NCI-H774 (cell line): ENCODE measurements at regions not wholly inside any gene's neighbourhood (a gene's known extent, or its start where the extent isn't known, plus 50 kb on each side); places are given as distances from the start of the nearest gene placed in this dataset.
"Not testable (repeated sequence)": the region's sequence is repeated elsewhere in the genome, so short reads cannot be mapped to it uniquely, and the experiment has no call there.

Experiments used
- DNase-seq: peaks from one replicate; lab custom pipeline; 2025; lab: John Stamatoyannopoulos, UW

DNA sequence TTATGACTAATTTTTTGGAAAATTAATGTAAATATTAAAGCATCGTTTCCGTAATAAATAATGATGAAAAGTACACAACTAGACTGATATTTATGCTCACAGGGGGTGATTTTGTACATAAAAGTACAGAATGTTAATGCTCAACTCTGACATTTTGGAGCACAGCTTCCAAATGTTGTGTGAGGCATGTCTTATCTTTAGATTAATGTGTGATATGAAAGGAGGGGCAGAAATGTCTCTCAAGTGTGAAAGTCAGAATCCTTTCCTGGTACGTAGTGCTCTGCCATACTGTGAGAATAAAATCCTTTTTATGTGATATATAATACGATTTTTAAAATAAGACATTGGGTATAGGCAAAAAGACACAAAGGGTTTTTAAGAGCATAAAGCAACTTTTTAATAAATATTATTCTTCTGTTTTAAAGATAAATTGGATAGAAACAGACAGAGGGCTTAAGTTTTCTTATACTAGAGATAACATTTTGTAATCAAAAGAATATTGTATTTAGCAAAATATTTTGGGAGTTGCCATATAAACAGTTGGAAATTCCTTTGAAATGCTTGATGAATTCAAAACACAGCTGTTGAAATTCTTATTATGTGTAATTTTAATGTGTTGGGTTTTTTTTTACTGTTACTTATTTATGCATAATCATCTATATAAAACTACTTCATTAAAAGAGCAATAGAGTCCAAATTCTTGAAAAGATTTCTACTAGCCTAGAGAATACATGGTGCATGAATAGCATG, 389.7 kb downstream of the RAP2B start:
- DNase-seq: no peak

DNA sequence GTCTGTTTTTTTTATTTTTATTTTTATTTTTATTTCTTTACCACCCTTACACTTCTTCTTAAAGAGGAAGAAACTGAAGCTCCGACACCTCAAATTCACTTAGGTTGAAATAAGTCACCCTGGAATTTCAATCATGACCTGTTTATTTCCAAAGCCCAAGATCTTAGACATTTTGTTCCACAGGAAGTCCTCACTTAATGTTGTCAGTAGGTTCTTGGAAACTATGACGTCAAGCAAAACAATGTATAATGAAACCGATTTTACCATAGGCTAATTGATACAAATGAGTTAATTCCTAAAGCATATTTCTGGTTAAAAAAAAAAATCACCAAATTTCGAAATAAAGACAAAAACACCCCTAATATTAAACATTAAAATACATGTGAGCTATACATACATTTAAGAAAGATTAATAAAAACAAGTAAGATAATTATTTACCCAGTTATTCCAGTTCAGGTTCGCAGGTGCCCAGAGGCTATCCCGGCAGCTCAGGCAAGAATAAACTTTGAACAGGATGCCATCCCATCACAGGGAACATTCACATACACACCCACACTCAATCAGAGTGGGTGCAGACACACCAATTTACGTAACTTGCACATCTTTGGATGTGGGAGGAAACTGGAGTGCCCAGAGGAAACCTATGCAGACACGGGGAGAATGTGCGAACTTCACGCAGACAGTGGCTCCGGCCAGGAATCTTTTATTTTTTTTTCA, 391.0 kb downstream of the RAP2B start:
- no peak for DNase-seq

DNA sequence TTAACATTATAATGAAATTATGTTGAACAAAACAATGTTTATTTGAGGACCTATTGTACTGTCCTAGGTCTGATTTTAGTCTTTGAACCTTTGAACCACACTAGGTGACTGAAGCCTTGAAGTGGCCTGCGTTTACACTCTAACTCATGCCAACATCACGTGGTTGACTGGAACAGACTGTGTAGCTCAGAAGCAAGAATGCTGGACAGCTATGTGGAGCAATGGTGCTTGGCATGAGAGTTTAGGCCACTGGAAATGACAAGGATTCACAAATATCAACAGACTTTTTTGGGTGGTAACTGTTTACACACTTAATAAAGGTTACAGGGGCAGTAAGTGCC, 391.5 kb downstream of the RAP2B start:
- no peak for DNase-seq

DNA sequence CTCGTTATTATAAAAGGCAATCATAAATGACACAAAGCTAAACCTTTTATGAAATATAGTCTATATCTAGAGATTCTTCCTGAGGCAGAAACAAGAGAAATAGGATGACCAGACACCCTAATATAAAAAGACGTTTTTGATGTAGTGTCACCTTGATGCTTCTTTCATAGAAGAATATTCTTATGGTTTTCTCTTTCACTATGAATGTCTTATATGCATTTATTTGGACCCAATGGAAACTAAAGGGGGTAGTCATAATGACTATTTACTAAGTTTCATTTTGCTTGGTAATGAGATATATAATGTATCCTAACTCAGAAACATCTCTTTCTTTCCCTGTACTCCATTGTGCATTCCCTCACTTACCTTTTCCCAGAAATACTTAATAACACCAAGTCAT, 393.9 kb downstream of the RAP2B start:
- no peak for DNase-seq

DNA sequence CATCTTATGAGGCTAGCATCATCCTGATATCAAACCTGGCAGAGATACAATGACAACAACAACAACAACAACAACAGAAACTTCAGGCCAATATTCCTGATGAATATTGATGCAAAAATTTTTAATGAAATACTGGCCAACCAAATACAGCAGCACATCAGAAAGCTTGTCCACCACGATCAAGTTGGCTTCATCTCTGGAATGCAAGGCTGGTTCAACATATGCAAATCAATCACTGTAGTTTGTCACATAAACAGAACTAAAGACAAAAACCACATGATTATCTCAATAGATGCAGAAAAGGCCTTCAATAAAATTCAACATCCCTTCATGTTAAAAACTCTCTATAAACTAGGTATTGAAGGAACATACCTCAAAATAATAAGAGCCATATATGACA, 397.3 kb downstream of the RAP2B start:
- not testable (repeated sequence) for DNase-seq

DNA sequence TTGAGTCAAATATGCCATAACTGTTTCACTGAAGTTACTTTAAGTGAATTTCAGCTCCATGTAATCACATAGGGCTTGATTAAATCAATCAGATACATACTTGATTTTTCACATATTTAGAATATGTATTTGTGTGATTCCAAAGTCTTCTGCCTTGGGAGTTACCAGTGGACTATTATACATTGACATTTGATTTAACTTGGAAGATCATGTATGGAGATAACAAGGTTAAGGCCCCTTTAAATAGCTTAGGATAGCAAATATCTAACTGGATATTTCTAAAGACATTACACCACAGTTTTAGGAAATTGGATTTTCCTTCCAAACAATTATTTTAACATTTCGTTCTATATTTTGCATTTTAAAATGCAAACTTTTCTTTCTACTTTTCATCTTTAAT, 405.0 kb downstream of the RAP2B start:
- no peak for DNase-seq

DNA sequence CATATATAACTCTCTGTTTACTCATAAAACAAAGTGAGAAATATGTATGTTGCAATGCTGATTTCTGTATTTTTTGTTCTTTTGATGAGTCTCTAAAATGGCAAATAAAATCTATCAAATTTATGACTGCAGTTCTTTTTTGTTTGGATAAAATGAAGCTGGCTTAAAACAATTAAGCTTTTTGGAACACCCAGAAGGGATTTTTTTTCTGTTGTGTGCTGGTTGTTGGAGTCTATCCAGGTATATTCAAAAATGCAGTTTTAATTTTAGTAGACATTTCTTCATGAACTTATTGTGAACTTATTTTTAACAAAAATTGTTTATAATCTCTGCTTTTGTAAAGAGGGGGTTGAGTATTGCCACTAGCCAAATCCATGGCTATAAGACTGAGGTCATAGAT, 405.5 kb downstream of the RAP2B start:
- DNase-seq: no peak

DNA sequence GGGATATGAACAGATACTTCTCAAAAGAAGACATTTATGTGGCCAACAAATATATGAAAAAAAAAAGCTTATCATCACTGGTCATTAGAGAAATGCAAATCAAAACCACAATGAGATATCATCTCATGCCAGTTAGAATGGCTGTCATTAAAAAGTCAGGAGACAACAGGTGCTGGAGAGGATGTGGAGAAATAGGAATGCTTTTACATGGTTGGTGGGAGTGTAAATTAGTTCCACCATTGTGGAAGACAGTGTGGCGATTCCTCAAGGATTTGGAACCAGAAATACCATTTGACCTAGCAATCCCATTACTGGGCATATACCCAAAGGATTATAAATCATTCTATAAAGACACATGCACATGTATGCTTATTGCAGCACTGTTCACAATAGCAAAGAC, 408.5 kb downstream of the RAP2B start:
- DNase-seq: not testable (repeated sequence)

DNA sequence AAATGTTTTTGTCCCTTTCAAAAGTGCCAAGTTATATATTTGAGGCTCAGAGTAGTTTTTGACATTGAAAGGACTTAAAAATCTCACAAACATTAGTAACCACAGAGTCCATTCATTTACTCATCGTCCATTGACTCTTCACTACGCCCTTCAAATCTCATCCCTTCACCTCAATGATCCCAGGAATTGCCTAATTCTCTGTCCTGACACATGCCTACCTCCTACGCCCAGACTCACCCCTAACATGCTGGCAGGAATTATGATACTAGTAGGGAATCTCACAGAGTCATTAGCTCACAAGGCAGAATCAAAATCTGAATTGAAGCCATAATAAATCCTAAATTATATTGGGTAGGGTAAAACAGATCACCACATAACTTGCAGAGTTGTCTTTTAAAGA, 410.1 kb downstream of the RAP2B start:
- DNase-seq: no peak

DNA sequence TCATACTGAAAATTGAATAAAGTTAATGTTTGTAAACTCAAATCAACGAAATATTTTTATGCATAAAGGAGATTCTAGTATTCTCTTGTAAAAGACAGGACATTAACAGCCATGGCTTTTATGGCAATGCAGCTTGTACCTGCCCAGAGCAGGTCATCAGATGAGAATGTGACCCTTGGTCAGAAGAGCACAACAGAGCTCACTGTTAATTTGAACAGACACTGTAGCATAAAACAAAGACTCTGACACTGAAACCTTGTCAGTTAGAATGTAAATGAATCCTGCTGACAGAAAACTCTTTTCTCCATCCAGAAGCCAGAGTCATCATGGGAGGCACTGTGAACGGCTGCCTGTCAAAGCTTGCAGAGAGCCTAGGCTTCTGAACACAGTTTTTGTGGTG, 410.6 kb downstream of the RAP2B start:
- DNase-seq: no peak

DNA sequence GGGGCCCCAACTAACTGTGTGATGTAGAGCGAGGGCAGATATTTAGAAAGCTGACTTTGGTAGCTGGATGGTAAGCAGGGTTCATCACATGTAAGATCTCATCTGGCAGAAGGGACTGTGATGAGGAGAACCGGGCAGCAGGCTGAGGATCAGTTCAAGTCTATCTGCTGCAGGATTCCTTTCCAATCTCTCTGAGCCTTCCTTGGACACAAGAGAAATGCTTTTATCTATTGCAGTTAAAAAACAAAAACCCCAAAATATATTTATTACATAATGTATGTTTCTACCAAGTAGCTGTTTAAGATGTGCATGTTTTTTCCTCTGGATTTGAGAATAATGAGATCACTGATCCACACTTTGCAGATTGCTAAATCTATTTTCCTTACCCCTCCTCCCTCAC, 411.5 kb downstream of the RAP2B start:
- DNase-seq: no peak

DNA sequence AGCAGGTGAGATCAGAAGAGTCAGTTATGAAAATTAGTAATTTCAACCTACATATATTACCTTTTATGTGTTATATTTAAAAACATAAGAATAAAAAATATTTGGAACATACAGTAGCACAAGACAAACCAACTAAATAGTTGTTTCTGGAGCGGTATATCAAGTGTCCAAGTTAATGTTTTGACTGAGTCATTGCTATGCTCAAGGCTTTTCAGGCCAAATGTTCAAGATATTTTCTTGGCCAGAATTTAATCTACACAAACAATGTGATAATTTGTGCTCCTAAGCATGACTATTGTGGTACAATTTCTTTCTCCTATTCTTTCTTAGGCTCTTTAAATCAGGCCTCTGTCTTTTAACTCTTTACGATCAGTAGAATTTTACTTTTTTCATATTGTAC, 412.4 kb downstream of the RAP2B start:
- no peak for DNase-seq

DNA sequence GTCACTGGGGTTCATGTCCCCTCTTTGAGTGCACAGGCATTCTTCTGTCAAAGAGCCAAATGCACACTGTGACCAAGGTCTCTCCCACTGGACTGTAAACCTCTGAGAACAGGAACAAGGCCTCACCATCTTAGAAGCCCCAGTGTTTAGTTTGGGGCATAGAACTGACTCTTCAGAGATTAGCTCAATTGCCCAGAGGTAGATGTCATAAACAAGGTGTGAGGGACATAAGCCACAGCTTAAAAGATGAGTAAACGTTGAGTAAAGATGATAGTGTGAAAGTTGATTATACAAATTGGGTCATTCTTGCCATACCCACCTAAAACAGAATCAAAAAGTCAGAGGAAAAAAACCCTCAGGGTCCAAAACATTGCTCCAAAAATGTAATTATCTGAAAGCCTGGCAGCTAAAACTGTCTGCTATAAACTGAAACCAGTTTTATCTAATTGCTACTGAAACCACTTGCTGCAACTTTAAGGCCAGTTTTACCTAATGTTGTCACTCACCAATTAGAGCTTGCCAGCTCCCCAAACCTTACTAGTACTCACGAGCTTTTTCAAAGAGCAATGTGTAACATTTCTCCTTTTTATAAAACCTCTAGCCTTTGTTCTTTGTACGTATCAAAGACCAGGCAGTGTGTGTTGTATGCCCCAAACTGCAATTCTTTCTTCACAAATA, 415.2 kb downstream of the RAP2B start:
- no peak for DNase-seq

DNA sequence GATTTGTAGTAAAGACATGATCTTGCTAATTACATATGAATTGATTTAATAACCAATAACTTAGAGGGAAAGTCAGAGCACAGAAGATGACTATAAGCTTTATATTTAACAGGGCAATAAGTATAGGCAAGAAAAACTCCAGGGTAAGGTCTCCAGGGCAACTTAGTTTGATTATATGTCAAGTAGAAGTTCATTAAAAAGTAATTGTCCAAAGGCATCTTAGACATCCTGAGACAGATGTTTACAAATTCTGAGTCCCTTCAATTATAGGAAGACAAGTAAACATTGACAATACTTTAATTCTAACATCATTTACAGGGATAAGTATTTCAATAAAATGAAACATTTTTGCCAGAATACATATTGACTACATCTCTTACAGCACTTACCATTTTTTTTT, 416.0 kb downstream of the RAP2B start:
- DNase-seq: no peak

DNA sequence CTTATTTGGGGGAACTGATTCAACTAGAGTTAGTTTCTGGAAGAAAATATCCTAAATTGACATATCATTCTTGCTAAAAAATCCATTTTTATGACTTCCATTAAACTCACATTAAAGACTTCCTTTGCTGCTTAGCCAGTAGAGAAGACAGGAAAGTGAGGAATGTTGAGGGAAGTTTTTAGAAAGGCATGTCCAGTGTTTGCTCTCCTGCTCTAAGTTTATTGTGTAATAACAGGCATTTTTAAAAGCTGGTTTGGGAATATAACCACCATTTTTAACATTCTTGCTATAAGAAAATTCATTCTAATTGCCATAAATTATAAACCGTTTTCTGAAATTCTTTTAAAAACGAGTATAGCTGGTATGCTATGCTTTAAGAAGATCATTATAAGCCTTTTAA, 428.0 kb downstream of the RAP2B start:
- no peak for DNase-seq

DNA sequence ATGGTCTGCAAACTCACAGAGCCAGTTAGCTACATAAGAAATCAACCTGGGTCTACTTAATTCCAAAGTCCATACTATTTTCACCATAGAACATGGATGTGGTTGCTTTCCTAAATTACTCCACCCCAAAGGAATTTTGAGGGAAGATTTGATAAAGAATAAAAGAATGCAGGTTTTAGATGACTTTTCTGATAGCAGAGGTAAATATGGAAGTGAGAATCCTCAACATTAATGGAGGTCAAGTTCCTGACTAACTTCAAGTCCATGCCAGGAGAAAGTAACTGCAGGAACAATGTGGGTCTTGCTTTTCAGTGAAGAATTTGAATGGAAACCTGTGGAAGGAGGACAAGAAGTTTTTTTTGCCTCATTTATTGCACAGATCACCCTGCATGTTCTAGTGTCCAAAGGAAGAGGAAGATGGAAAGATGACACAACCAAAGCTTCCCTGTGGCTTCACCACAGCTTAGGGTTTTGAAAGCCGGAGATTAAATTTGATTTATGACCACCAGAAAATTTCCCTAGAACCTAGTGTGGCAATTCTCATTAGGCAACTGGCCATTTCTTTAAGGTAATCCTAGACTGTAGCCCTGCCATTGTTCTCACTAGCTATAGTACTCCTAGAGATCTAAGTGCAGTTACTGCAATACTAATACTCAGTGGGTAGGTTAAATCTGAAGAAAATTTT, 429.7 kb downstream of the RAP2B start:
- no peak for DNase-seq

DNA sequence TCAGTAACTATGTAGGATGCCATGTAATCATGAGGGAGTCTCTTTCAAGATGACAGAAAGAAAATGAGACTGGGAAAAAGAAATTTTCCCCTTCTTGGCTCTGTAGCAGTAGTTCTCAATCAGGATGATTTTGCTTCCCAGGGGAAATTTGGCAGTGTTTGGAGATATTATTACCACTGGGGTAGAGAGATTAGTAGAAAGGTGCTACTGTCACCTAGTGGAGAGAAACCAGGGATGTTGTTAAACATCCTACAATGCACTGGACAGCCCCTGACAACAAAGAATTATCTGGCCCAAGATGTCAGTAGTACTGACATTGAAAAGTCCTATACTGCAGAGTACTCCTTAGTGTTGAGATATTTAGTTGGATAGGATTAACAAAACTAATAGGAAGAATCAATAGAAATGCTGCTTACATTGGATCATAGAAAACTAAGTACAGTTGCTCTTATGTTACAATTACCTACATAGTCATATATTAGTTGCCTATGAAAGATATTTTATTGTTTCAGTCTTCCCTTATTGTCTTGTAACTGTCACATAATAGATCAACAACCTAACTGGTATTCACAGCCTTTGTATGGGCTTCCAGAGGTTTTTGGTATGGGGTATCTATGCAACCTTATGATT, 433.3 kb downstream of the RAP2B start:
- DNase-seq: peak; percentile 14

DNA sequence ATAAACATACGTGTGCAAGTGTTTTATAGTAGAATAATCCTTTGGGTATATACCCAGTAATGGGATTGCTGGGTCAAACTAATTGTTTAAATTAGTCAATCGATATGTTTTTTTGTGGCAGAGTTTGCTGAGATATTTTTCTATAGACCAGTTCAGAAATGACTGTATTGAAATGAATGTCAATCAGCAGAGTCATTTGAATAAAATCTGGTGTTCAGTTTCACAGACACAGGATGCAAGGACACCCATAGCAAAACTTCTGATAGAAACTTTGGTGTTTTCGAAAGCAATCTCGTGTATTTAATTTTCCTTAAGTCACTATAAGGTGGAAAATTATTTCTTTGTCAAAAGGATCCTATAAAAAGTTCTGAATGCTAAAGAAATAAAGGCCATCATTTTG, 434.4 kb downstream of the RAP2B start:
- DNase-seq: no peak

DNA sequence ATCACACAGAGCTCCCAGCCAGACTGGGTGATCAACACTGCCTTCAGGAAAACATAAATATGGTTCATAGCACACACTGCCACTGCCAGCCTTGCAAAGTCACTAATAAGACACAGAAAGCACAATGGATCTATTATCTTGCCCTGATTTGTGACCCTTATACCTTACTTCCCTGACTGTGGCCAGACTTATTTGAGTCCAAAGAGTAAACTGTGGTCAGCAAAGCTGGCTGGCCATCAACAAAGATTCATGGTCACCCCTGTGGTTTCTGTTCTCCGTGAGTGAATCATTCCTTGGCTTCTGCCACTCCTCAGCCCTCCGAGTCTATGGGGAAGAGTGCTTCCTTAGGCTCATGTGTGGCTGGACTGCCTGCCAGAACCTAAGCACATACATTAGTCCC, 437.7 kb downstream of the RAP2B start:
- no peak for DNase-seq

DNA sequence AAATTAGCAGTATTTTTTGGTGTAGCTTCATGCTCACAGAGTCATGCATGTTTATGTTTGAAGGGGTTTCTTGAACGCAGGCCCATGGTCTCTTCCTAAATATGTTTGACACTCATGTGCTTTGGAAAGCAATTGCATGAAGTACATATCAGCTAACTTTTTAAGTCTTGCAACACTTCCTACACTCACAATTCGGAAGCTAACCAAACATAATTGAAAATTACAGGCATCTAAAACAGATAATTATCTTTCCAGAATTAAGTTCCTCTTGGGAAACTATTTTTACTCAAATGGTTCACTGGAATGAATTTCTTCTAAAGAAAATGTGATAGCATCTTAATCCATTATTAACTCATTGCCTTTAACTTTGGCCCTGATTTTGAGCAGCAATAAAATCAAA, 438.9 kb downstream of the RAP2B start:
- DNase-seq: no peak

DNA sequence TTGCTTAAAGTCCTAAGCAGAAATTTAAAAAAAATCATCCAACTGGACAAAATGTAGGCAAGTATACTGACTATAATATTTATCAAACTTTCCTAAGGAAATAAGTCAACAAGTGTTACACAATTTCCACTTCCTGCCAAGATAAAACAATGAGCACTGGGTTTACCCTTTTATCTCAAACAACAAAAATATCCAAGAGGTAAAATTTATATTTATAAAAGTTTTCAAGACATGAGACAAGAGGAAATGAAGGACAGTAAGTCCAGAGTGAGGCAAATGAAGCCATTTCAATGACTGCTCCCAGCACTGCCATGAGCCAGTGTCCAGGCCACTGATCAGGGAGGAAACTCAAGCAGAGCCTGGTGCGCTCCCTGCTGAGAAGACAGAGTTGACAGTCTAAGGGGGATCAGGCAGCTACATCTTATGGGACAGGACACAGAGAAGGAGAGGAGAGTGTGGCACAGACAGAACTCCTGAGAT, 439.4 kb downstream of the RAP2B start:
- no peak for DNase-seq

DNA sequence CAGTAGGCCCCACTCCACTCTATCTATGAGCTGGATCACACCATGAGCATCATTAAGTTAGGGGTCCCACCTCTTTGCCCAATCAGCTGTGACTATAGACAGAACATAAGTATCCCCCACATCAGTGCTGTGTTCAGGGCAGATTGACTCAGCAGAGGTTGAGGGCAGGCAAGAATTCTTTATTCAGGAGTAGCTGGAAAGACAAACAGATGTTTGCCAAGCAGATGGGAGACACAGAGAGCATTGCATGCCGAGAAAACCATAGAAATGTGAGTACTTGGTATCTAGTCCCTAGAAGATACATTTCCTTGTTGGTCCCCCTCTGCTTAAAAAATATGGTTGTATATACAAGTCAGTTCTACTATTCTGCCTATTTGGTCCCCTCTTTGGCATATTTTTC, 440.8 kb downstream of the RAP2B start:
- DNase-seq: no peak
